ENCODE measurements at regions not wholly inside any gene's neighbourhood (a gene's known extent, or its start where the extent isn't known, plus 50 kb on each side); places are given as distances from the start of the nearest gene placed in this dataset.

DNA sequence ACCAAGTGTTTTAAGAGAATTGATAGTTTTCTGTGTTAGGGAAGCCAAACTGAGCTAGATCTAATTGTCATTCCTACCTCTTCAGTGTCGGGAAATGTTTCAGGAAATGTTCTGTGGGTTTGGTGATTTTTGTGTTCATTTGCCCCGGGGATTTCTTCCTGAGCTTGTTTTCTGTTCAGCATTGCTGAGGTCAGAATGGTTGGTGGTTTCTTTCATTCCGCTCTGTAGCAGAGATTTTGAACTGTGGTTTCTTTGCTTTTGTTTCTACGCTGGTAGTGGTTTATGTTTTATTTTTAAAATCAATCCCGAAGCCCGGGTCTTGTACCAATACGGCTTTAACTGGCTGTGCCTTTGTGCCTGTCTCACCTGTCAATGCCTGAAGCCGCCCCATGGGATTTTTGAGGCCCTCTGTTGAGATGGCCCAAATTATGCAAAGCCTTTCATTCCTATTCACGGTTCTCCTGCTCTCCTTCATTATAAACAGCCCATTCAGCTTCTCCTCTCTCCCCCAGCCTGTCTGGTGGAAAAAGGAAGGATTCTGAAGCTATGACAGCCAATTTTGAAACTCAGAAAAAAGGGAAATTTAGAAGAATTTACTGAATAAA, 417.2 kb upstream of the KAZN start:
- no peak for FAIRE-seq

DNA sequence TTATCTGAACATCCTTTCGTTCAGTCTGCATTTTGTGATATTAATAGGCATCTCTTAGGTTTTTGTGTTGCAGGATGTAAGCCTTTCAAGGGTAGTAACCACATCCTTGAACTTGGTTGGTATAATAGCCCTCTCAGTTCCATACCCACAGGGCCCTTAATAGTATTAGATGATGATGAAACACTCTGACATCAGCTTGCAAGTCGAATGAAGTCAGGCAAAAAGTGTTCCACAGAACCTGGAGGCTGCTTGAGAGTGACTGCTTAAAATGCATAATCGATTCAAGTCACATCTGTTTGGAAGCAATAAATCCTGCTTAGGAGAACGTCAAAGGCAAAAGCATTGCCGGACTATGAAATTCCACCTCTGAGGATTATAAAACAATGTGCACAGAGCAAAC, 415.6 kb upstream of the KAZN start:
- Histone ChIP-seq H3K27me3 (ENCODE audit: control insufficient read depth, insufficient read depth, low read length) (no peaks in the 10 kb centered on the region), H3K4me1 (ENCODE audit: control insufficient read depth in 2 of 3, insufficient read depth in 2 of 3, low read depth in 1 of 3, low read length in 3 of 3) (no peaks in the 10 kb centered on the region), H3K36me3 (ENCODE audit: control insufficient read depth in 2 of 3, insufficient read depth in 3 of 3, low read length in 3 of 3) (no peaks in the 10 kb centered on the region), H3K27ac (ENCODE audit: low read depth in 2 of 2, low read length in 2 of 2) (no peak overlapping the region), H3K9ac (ENCODE audit: low read length in 3 of 3) (no peak overlapping the region), H3K4me3 (ENCODE audit: low read length in 3 of 3) (no peak overlapping the region), H3K9me3 (ENCODE audit: control insufficient read depth in 2 of 3, insufficient read depth in 1 of 3, low read length in 3 of 3) (no peaks in the 10 kb centered on the region)
- no peak for FAIRE-seq
- no peak for DNase-seq
- intact Hi-C loops (cut with DNase I), result no loop called here
- TF ChIP-seq, protein P1, sequence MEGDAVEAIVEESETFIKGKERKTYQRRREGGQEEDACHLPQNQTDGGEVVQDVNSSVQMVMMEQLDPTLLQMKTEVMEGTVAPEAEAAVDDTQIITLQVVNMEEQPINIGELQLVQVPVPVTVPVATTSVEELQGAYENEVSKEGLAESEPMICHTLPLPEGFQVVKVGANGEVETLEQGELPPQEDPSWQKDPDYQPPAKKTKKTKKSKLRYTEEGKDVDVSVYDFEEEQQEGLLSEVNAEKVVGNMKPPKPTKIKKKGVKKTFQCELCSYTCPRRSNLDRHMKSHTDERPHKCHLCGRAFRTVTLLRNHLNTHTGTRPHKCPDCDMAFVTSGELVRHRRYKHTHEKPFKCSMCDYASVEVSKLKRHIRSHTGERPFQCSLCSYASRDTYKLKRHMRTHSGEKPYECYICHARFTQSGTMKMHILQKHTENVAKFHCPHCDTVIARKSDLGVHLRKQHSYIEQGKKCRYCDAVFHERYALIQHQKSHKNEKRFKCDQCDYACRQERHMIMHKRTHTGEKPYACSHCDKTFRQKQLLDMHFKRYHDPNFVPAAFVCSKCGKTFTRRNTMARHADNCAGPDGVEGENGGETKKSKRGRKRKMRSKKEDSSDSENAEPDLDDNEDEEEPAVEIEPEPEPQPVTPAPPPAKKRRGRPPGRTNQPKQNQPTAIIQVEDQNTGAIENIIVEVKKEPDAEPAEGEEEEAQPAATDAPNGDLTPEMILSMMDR (IDR thresholded peaks at IDR 0.05; ENCODE audit: borderline replicate concordance, extremely low read depth, insufficient read depth), result no peak

More for the DNA sequence above, 417.2 kb upstream of the KAZN start:
- Histone ChIP-seq H3K4me1 (ENCODE audit: control insufficient read depth in 2 of 3, insufficient read depth in 2 of 3, low read depth in 1 of 3, low read length in 3 of 3) (no peaks in the 10 kb centered on the region), H3K4me3 (ENCODE audit: low read length in 3 of 3) (no peak overlapping the region), H3K27ac (ENCODE audit: low read depth in 2 of 2, low read length in 2 of 2) (no peak overlapping the region), H3K36me3 (ENCODE audit: control insufficient read depth in 2 of 3, insufficient read depth in 3 of 3, low read length in 3 of 3) (no peaks in the 10 kb centered on the region), H3K9ac (ENCODE audit: low read length in 3 of 3) (no peak overlapping the region), H3K27me3 (ENCODE audit: control insufficient read depth, insufficient read depth, low read length) (no peaks in the 10 kb centered on the region), H3K9me3 (ENCODE audit: control insufficient read depth in 2 of 3, insufficient read depth in 1 of 3, low read length in 3 of 3) (no peaks in the 10 kb centered on the region)
- DNase-seq, result no peak
- TF ChIP-seq, protein P1 (IDR thresholded peaks at IDR 0.05; ENCODE audit: borderline replicate concordance, extremely low read depth, insufficient read depth), result no peak
- intact Hi-C loops (cut with DNase I), result no loop called here

DNA sequence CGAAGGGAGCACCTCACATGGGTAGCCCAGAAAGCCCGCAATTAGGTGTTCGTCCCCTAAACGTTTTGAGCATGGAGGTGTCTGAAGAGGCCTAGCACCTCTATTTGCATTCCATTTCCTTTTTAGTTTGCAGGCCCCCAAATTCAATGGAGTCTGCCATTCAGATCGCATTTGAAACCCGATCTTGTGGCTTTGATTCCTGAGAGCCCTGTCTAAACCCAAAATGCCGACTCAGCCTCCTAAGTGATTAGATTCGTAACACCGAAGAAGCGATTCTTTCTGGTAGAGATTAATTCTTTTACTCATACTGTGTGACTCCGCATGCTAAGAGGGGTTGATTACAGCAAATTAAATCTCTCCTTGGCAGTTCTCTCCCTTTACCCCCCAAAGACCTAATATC, 415.2 kb upstream of the KAZN start:
- intact Hi-C loops (cut with DNase I), result no loop called here
- DNase-seq, result no peak
- TF ChIP-seq, protein P1 (IDR thresholded peaks at IDR 0.05; ENCODE audit: borderline replicate concordance, extremely low read depth, insufficient read depth), result no peak

DNA sequence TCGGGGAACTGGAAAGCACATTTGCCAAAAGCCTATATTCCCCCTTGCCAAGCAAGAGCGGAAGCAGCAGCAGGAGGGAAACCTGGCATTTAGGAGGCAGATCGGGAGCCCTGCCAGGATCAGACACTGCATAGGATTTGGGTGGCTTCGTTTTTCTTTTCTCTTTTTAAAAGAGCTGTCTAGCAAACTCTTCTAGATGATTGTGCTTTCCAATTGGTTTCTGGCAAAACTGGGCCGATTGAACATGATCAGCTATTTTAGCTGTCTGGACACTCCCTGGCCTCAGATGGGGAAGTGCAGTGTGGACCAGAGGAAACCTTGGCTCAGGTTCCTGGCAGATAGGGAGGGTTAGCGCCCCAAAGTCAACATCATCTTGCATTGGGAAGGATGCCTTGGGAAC, 414.0 kb upstream of the KAZN start:
- TF ChIP-seq, protein P1 (IDR thresholded peaks at IDR 0.05; ENCODE audit: borderline replicate concordance, extremely low read depth, insufficient read depth), result no peak
- intact Hi-C loops (cut with DNase I), result no loop called here

More for the DNA sequence above, 415.2 kb upstream of the KAZN start:
- H3K36me3 ChIP-seq (ENCODE audit: control insufficient read depth in 2 of 3, insufficient read depth in 3 of 3, low read length in 3 of 3), result no peaks in the 10 kb centered on the region
- H3K4me3 ChIP-seq (ENCODE audit: low read length in 3 of 3), result no peak overlapping the region
- H3K4me1 ChIP-seq (ENCODE audit: control insufficient read depth in 2 of 3, insufficient read depth in 2 of 3, low read depth in 1 of 3, low read length in 3 of 3), result no peaks in the 10 kb centered on the region
- no peaks in the 10 kb centered on the region for H3K9me3 ChIP-seq (ENCODE audit: control insufficient read depth in 2 of 3, insufficient read depth in 1 of 3, low read length in 3 of 3)
- H3K27ac ChIP-seq (ENCODE audit: low read depth in 2 of 2, low read length in 2 of 2), result no peak overlapping the region
- H3K9ac ChIP-seq (ENCODE audit: low read length in 3 of 3), result no peak overlapping the region
- no peak for FAIRE-seq
- H3K27me3 ChIP-seq (ENCODE audit: control insufficient read depth, insufficient read depth, low read length), result no peaks in the 10 kb centered on the region

More for the DNA sequence above, 414.0 kb upstream of the KAZN start:
- Histone ChIP-seq H3K9me3 (ENCODE audit: control insufficient read depth in 2 of 3, insufficient read depth in 1 of 3, low read length in 3 of 3) (no peaks in the 10 kb centered on the region), H3K27ac (ENCODE audit: low read depth in 2 of 2, low read length in 2 of 2) (no peak overlapping the region), H3K9ac (ENCODE audit: low read length in 3 of 3) (no peak overlapping the region), H3K4me3 (ENCODE audit: low read length in 3 of 3) (no peak overlapping the region), H3K27me3 (ENCODE audit: control insufficient read depth, insufficient read depth, low read length) (no peaks in the 10 kb centered on the region), H3K36me3 (ENCODE audit: control insufficient read depth in 2 of 3, insufficient read depth in 3 of 3, low read length in 3 of 3) (no peaks in the 10 kb centered on the region), H3K4me1 (ENCODE audit: control insufficient read depth in 2 of 3, insufficient read depth in 2 of 3, low read depth in 1 of 3, low read length in 3 of 3) (no peaks in the 10 kb centered on the region)
- DNase-seq, result no peak
- no peak for FAIRE-seq
